C4-2B (cell line): ENCODE measurements at regions not wholly inside any gene's neighbourhood (a gene's known extent, or its start where the extent isn't known, plus 50 kb on each side); places are given as distances from the start of the nearest gene placed in this dataset.

Experiments used
- CTCF ChIP-seq: fragments of 450-650 bp; conservative IDR thresholded peaks from 2 replicates; pipeline ENCODE4 v1.5.1; 2017; ENCODE audit warnings: mild to moderate bottlenecking
- ZFX ChIP-seq: fragments of 450-650 bp; IDR thresholded peaks from 2 replicates; pipeline ENCODE4 v1.6.1; 2017

GRCh38 chr2:16214861-16215260 is 274.5 kb downstream of the MYCN start:
- no peak for TF ChIP-seq CTCF
- TF ChIP-seq ZFX: no peak
